Caco-2 (cell line): ENCODE measurements at regions not wholly inside any gene's neighbourhood (a gene's known extent, or its start where the extent isn't known, plus 50 kb on each side); places are given as distances from the start of the nearest gene placed in this dataset.
A peak's percentile ranks its signal among the peaks of the same experiment; 100 is the strongest.

Experiments
- BruUV-seq: library from RNA; stranded (reverse); fragments of 400-500 nt; replicated peaks from 2 replicates; lab custom pipeline; 2021; lab: Mats Ljungman, UMichigan
- CTCF ChIA-PET: fragments of 300-600 bp; sonication (Branson Sonifier 250); formaldehyde crosslinking; loops from one replicate; lab custom pipeline; 2022; ENCODE audit warnings: antibody characterized with exemption; lab: Charles Lee
- POLR2A ChIA-PET: fragments of 300-600 bp; sonication (Branson Sonifier 250); formaldehyde crosslinking; loops from one replicate; lab custom pipeline; 2022; ENCODE audit warnings: antibody characterized with exemption; lab: Charles Lee
- DNase-seq, 2 experiments: peaks; one replicate each; pipeline versions ENCODE4 v3.0.0 to v3.0.0-alpha.2; 2020 to 2022
- H3K27me3 ChIP-seq: replicated peaks from 2 replicates; pipeline ENCODE4 v1.6.0; 2011; ENCODE audit warnings: low read length; ENCODE audit not compliant: control insufficient read depth, insufficient read depth
- H3K36me3 ChIP-seq: 2 replicates; pipeline ENCODE4 v1.5.1; 2011; ENCODE audit warnings: low read length; ENCODE audit not compliant: control insufficient read depth, insufficient read depth
- H3K4me1 ChIP-seq: fragments of 250-450 bp; sonication (Bioruptor Pico); 2 replicates; pipeline ENCODE4 v1.5.1; 2020; ENCODE audit warnings: mild to moderate bottlenecking
- H3K4me3 ChIP-seq: 2 replicates; pipeline ENCODE4 v1.5.1; 2011; ENCODE audit warnings: low read depth, mild to moderate bottlenecking, control low read depth, low read length
- H3K9me3 ChIP-seq: fragments of 250-450 bp; sonication (Bioruptor Pico); 2 replicates; pipeline ENCODE4 v1.5.1; 2020; ENCODE audit warnings: mild to moderate bottlenecking, moderate library complexity
- H3K27ac Mint-ChIP-seq: one replicate; pipeline ENCODE4 v1.8.0; 2022; ENCODE audit warnings: mixed read lengths; ENCODE audit not compliant: unreplicated experiment
- H3K27me3 Mint-ChIP-seq: one replicate; pipeline ENCODE4 v1.8.0; 2022; ENCODE audit warnings: mixed read lengths; ENCODE audit not compliant: insufficient read depth, unreplicated experiment
- H3K36me3 Mint-ChIP-seq: one replicate; pipeline ENCODE4 v1.8.0; 2022; ENCODE audit warnings: mild to moderate bottlenecking, mixed read lengths; ENCODE audit not compliant: insufficient read depth, unreplicated experiment
- H3K4me1 Mint-ChIP-seq: one replicate; pipeline ENCODE4 v1.8.0; 2022; ENCODE audit warnings: low read depth, mixed read lengths; ENCODE audit not compliant: unreplicated experiment
- H3K4me3 Mint-ChIP-seq: one replicate; pipeline ENCODE4 v1.8.0; 2022; ENCODE audit warnings: mild to moderate bottlenecking, moderate library complexity, mixed read lengths; ENCODE audit not compliant: unreplicated experiment
- H3K9me3 Mint-ChIP-seq: one replicate; pipeline ENCODE4 v1.8.0; 2022; ENCODE audit warnings: mixed read lengths; ENCODE audit not compliant: unreplicated experiment
- CTCF ChIP-seq, 2 experiments: fragments of 200-600 bp in 1 of 2; IDR thresholded peaks; 1 replicate in 1 of 2; 2 replicates in 1 of 2; pipeline versions ENCODE4 v1.5.1 to v1.8.0; 2011 to 2022; ENCODE audit warnings: antibody characterized with exemption in 1 of 2, control low read depth in 1 of 2, inconsistent platforms in 1 of 2, low read depth in 1 of 2, low read length in 1 of 2, mild to moderate bottlenecking in 1 of 2, moderate library complexity in 1 of 2; ENCODE audit not compliant: insufficient read depth in 1 of 2, severe bottlenecking in 1 of 2, unreplicated experiment in 1 of 2
- intact Hi-C: fragments of 100-400 bp; cut with micrococcal nuclease; formaldehyde crosslinking; loops from one replicate; pipeline ENCODE4 v1.10.0; 2022; ENCODE audit not compliant: unreplicated experiment

GRCh38 chr12:4169531-4169930, 104.0 kb upstream of the CCND2 start:
- ChIA-PET CTCF (no interaction called here), POLR2A (interaction anchor here (0.5 kb wide), 1 partner anchor 110 kb away, joined by 4 read pairs; no protein-coding TSS in a partner anchor)
- no peaks in the 10 kb centered on the region for H3K36me3 Mint-ChIP-seq
- H3K27me3 Mint-ChIP-seq: peaks cover 24% of the 10 kb centered on the region
- no peak overlapping the region for H3K4me3 Mint-ChIP-seq
- DNase-seq: no peak
- Histone ChIP-seq H3K4me1 (peaks cover 5% of the 10 kb centered on the region; the same call in 1 of the 2 replicates), H3K27me3 (no peaks in the 10 kb centered on the region; the same call in 1 of the 2 replicates), H3K4me3 (no peak overlapping the region), H3K36me3 (no peaks in the 10 kb centered on the region), H3K9me3 (no peaks in the 10 kb centered on the region)
- H3K4me1 Mint-ChIP-seq: no peaks in the 10 kb centered on the region
- no peak for TF ChIP-seq CTCF (IDR thresholded peaks at IDR 0.05; ENCODE audit: insufficient read depth in 1 of 2, low read depth in 1 of 2, low read length in 1 of 2, severe bottlenecking in 1 of 2, unreplicated experiment in 1 of 2)
- H3K27ac Mint-ChIP-seq: no peak overlapping the region
- intact Hi-C loops: loop anchor here (10.0 kb wide), 1 partner anchor 285 kb away; no protein-coding TSS in a partner anchor
- no TSS peak for BruUV-seq
- no peaks in the 10 kb centered on the region for H3K9me3 Mint-ChIP-seq

GRCh38 chr12:4168036-4168435, 105.5 kb upstream of the CCND2 start:
- Histone ChIP-seq H3K4me1 (peaks cover 5% of the 10 kb centered on the region; the same call in 1 of the 2 replicates), H3K36me3 (no peaks in the 10 kb centered on the region), H3K27me3 (no peaks in the 10 kb centered on the region; the same call in 1 of the 2 replicates), H3K4me3 (no peak overlapping the region), H3K9me3 (no peaks in the 10 kb centered on the region)
- CTCF ChIA-PET: no interaction called here
- Mint-ChIP-seq H3K9me3 (no peaks in the 10 kb centered on the region), H3K36me3 (no peaks in the 10 kb centered on the region), H3K4me1 (no peaks in the 10 kb centered on the region), H3K27me3 (peaks cover 24% of the 10 kb centered on the region), H3K4me3 (no peak overlapping the region), H3K27ac (no peak overlapping the region)
- no peak for DNase-seq
- no peak for TF ChIP-seq CTCF (IDR thresholded peaks at IDR 0.05; ENCODE audit: insufficient read depth in 1 of 2, low read depth in 1 of 2, low read length in 1 of 2, severe bottlenecking in 1 of 2, unreplicated experiment in 1 of 2)
- BruUV-seq: no TSS peak
- intact Hi-C loops: loop anchor here (10.0 kb wide), 1 partner anchor 283 kb away; no protein-coding TSS in a partner anchor
- POLR2A ChIA-PET: no interaction called here

GRCh38 chr12:4164559-4165558, 108.7 kb upstream of the CCND2 start:
- Mint-ChIP-seq H3K27ac (no peak overlapping the region), H3K27me3 (peaks cover 15% of the 10 kb centered on the region), H3K4me3 (peak overlapping the region; percentile 68), H3K9me3 (no peaks in the 10 kb centered on the region), H3K4me1 (no peaks in the 10 kb centered on the region), H3K36me3 (no peaks in the 10 kb centered on the region)
- Histone ChIP-seq H3K4me3 (peak overlapping the region; percentile 41), H3K9me3 (no peaks in the 10 kb centered on the region), H3K4me1 (peaks cover 5% of the 10 kb centered on the region; the same call in 1 of the 2 replicates), H3K27me3 (no peaks in the 10 kb centered on the region; the same call in 1 of the 2 replicates), H3K36me3 (no peaks in the 10 kb centered on the region)
- DNase-seq: peak; percentile 51 to 62
- ChIA-PET POLR2A (interaction anchor here (0.6 kb wide), 3 partner anchors 45 to 114 kb away, joined by 3 to 7 read pairs (median 4); no protein-coding TSS in a partner anchor), CTCF (interaction anchor here (0.5 to 2.2 kb wide), 5 partner anchors 57 to 127 kb away, joined by 3 to 14 read pairs (median 4); no protein-coding TSS in a partner anchor)
- no peak for TF ChIP-seq CTCF (IDR thresholded peaks at IDR 0.05; ENCODE audit: insufficient read depth in 1 of 2, low read depth in 1 of 2, low read length in 1 of 2, severe bottlenecking in 1 of 2, unreplicated experiment in 1 of 2)
- BruUV-seq: no TSS peak
- intact Hi-C loops: loop anchor here (10.0 kb wide), 1 partner anchor 280 kb away; no protein-coding TSS in a partner anchor
